IPS-18a (cell line): ENCODE measurements at regions not wholly inside any gene's neighbourhood (a gene's known extent, or its start where the extent isn't known, plus 50 kb on each side); places are given as distances from the start of the nearest gene placed in this dataset.
"Not testable (repeated sequence)": the region's sequence is repeated elsewhere in the genome, so short reads cannot be mapped to it uniquely, and the experiment has no call there.

Experiments
- H3K27ac ChIP-seq: one replicate; pipeline ENCODE4 v1.5.1; 2013; ENCODE audit warnings: low read length
- H3K27me3 ChIP-seq: one replicate; pipeline ENCODE4 v1.6.1; 2013; ENCODE audit warnings: mild to moderate bottlenecking, low read length; ENCODE audit not compliant: control insufficient read depth, insufficient read depth
- H3K36me3 ChIP-seq: one replicate; pipeline ENCODE4 v1.6.1; 2013; ENCODE audit warnings: low read depth, low read length; ENCODE audit not compliant: control insufficient read depth
- H3K4me1 ChIP-seq: one replicate; pipeline ENCODE4 v1.6.1; 2013; ENCODE audit warnings: low read depth, low read length; ENCODE audit not compliant: control insufficient read depth
- H3K4me3 ChIP-seq: one replicate; pipeline ENCODE4 v1.5.1; 2013; ENCODE audit warnings: low read length
- H3K9ac ChIP-seq: one replicate; pipeline ENCODE4 v1.6.1; 2013; ENCODE audit warnings: mild to moderate bottlenecking, low read length, moderate library complexity
- H3K9me3 ChIP-seq: one replicate; pipeline ENCODE4 v1.6.1; 2013; ENCODE audit warnings: low read depth, low read length; ENCODE audit not compliant: control insufficient read depth

GRCh38 chr10:57661206-57661605 lies 606.5 kb downstream of the IPMK start:
- Histone ChIP-seq H3K4me3 (no peak overlapping the region), H3K9me3 (no peaks in the 10 kb centered on the region), H3K4me1 (no peaks in the 10 kb centered on the region), H3K36me3 (no peaks in the 10 kb centered on the region), H3K9ac (no peak overlapping the region), H3K27me3 (no peaks in the 10 kb centered on the region), H3K27ac (no peak overlapping the region)

DNA sequence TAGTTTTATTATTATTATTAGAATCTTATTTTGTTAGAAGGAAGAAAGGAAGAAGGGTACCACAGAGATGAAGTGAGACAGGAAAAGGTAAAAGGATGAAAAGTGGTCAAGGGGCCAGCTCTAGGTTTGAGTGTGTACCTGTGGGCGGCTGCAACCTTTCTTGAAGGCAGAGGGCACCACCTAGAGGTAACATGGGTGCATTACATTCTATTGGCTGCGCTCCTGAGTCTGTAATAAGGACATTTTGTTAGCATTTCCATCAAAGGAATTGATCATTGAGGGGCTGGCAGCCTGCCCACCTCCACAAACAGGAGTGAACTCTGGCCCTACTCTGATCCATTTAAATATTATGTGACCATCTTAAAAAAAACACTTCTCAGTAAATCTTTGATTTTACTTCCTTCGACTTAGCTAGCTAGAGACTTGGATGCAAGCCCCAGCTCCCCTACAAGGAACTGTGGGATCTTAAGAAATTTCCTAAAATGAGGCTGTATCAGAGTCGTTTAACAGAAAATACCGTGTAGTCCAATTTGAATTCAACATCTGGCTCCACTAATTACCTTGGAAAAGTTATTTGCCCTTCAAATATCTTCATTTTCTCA lies 610.4 kb downstream of the IPMK start:
- no peaks in the 10 kb centered on the region for H3K4me1 ChIP-seq
- no peaks in the 10 kb centered on the region for H3K27me3 ChIP-seq
- no peak overlapping the region for H3K9ac ChIP-seq
- H3K36me3 ChIP-seq: no peaks in the 10 kb centered on the region
- no peak overlapping the region for H3K4me3 ChIP-seq
- H3K9me3 ChIP-seq: no peaks in the 10 kb centered on the region
- no peak overlapping the region for H3K27ac ChIP-seq

- Histone ChIP-seq H3K27ac (no peak overlapping the region), H3K4me3 (no peak overlapping the region), H3K4me1 (no peaks in the 10 kb centered on the region), H3K27me3 (no peaks in the 10 kb centered on the region), H3K9ac (no peak overlapping the region), H3K36me3 (no peaks in the 10 kb centered on the region), H3K9me3 (no peaks in the 10 kb centered on the region)
Measured at GRCh38 chr10:57654856-57655255, 612.8 kb downstream of the IPMK start.

DNA sequence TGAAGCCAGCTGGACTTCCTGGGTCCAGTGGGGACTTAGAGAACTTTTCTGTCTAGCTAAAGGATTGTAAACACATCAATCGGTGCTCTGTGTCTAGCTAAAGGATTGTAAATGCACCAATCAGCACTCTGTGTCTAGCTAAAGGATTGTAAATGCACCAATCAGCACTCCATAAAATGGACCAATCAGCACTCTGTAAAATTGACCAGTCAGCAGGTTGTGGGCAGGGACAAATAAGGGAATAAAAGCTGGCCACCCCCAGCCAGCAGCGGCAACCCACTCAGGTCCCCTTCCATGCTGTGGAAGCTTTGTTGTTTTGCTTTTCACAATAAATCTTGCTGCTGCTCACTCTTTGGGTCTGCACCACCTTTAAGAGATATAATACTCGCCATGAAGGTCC lies 622.6 kb downstream of the IPMK start:
- not testable (repeated sequence) for H3K36me3 ChIP-seq, H3K27ac ChIP-seq, H3K4me1 ChIP-seq, H3K9ac ChIP-seq, H3K9me3 ChIP-seq, H3K4me3 ChIP-seq, H3K27me3 ChIP-seq

- Histone ChIP-seq H3K9me3 (no peaks in the 10 kb centered on the region), H3K4me3 (no peak overlapping the region), H3K36me3 (no peaks in the 10 kb centered on the region), H3K27me3 (no peaks in the 10 kb centered on the region), H3K4me1 (no peaks in the 10 kb centered on the region), H3K27ac (no peak overlapping the region), H3K9ac (no peak overlapping the region)
Measured at GRCh38 chr10:57638411-57638810, 629.3 kb downstream of the IPMK start.

GRCh38 chr10:57628592-57629284 lies 639.0 kb downstream of the IPMK start:
- Histone ChIP-seq H3K27me3 (no peaks in the 10 kb centered on the region), H3K9me3 (no peaks in the 10 kb centered on the region), H3K9ac (peak overlapping the region; percentile 33), H3K27ac (peak overlapping the region; percentile 24), H3K36me3 (no peaks in the 10 kb centered on the region), H3K4me3 (peak overlapping the region; percentile 8), H3K4me1 (peaks cover 35% of the 10 kb centered on the region)

DNA sequence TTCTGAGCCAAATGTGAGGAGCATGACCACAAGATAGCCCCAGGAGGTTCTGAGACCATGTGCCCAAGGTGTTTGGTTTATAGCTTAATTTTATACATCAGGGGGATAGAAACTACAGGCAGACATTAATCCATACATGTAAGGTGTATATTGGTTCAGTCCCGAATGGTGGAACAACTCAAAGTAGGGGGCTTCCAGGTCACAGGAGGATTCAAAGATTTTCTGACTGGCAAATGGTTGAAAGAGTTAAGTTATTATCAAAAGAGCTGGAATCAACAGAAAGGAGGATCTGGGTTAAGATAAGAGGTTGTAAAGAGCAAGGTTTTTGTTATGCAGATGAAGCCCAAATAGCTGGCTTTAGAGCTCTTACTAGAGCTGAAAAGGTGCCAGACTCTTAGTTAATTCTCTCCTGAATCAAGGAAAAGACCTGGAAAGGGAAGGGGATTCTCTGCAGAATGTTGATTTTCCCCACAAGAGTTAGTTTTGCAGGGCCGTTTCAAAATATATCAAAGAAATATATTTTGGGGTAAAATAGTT lies 640.0 kb downstream of the IPMK start:
- no peak overlapping the region for H3K27ac ChIP-seq
- H3K36me3 ChIP-seq: no peaks in the 10 kb centered on the region
- H3K9me3 ChIP-seq: no peaks in the 10 kb centered on the region
- H3K4me3 ChIP-seq: peak overlapping the region; percentile 45
- H3K9ac ChIP-seq: no peak overlapping the region
- H3K27me3 ChIP-seq: no peaks in the 10 kb centered on the region
- peaks cover 35% of the 10 kb centered on the region for H3K4me1 ChIP-seq

- no peaks in the 10 kb centered on the region for H3K9me3 ChIP-seq
- no peaks in the 10 kb centered on the region for H3K36me3 ChIP-seq
- no peak overlapping the region for H3K27ac ChIP-seq
- no peak overlapping the region for H3K9ac ChIP-seq
- no peak overlapping the region for H3K4me3 ChIP-seq
- no peaks in the 10 kb centered on the region for H3K27me3 ChIP-seq
- peaks cover 30% of the 10 kb centered on the region for H3K4me1 ChIP-seq
Measured at GRCh38 chr10:57624856-57625592, 642.7 kb downstream of the IPMK start.

DNA sequence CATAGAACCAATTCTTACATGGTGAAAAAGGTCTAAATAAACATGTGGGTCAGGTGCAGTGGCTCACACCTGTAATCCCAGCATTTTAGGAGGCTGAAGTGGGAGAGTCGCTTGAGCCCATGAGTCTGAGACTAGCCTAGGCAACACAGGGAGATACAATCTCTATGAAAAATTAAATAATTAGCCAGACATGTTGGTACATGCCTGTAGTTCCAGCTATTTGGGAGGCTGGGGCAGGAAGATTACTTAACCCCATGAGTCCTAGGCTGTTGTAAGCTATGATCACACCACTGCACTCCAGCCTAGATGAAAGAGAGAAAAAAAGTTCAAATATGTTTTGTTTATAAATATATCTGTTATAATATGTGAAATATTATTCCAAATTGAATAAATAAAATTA lies 643.6 kb downstream of the IPMK start:
- H3K27me3 ChIP-seq: no peaks in the 10 kb centered on the region
- peaks cover 25% of the 10 kb centered on the region for H3K4me1 ChIP-seq
- H3K36me3 ChIP-seq: no peaks in the 10 kb centered on the region
- H3K9ac ChIP-seq: no peak overlapping the region
- H3K9me3 ChIP-seq: no peaks in the 10 kb centered on the region
- no peak overlapping the region for H3K4me3 ChIP-seq
- H3K27ac ChIP-seq: no peak overlapping the region

GRCh38 chr10:57621466-57621865 lies 646.2 kb downstream of the IPMK start:
- Histone ChIP-seq H3K9ac (no peak overlapping the region), H3K4me3 (no peak overlapping the region), H3K27ac (no peak overlapping the region), H3K36me3 (no peaks in the 10 kb centered on the region), H3K4me1 (peaks cover 3% of the 10 kb centered on the region), H3K9me3 (no peaks in the 10 kb centered on the region), H3K27me3 (no peaks in the 10 kb centered on the region)

DNA sequence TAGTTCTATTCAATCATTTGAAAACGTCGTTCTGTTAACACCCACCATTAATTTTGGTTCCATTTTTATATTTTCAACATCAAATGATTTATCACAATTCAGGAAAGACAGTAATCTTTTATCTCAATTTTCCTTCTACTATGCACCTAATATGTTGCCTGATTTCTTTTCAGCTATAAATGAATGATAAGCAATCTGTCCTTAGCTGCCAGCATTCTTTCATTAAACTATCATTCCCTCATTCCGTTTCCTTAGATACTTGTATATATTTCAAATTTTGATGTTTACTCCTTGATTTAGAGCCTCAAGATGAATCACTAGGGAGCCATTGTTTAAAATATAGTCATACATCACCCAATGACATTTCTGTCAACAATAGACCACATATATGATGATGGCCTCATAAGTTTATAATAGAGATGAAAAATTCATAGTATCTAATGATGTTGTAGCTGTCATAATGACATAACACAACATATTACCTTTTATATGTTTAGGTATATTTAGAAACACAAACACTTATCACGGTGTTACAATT lies 661.7 kb downstream of the IPMK start:
- Histone ChIP-seq H3K9me3 (no peaks in the 10 kb centered on the region), H3K27me3 (no peaks in the 10 kb centered on the region), H3K4me3 (no peak overlapping the region), H3K9ac (no peak overlapping the region), H3K27ac (no peak overlapping the region), H3K36me3 (no peaks in the 10 kb centered on the region), H3K4me1 (no peaks in the 10 kb centered on the region)
